WTC11 (cell line): ENCODE measurements at regions not wholly inside any gene's neighbourhood (a gene's known extent, or its start where the extent isn't known, plus 50 kb on each side); places are given as distances from the start of the nearest gene placed in this dataset.

ENCODE experiments used
- ATAC-seq: fragments of 200-7000 bp; cut with Tn5 transposase; 2 replicates; pipeline ENCODE4 v1.10.0; 2021; ENCODE audit warnings: mild to moderate bottlenecking, moderate library complexity
- CTCF ChIA-PET: fragments of 300-600 bp; sonication (Branson Sonifier 250); formaldehyde crosslinking; loops from one replicate; lab custom pipeline; 2021; ENCODE audit warnings: antibody characterized with exemption; lab: Charles Lee
- POLR2A ChIA-PET: fragments of 350-600 bp; sonication (Branson Sonifier 250); formaldehyde crosslinking; loops from one replicate; lab custom pipeline; 2021; ENCODE audit warnings: antibody characterized with exemption; lab: Charles Lee
- DNase-seq: peaks from one replicate; pipeline ENCODE4 v3.0.0; 2021; ENCODE audit warnings: low spot score
- H3K27ac Mint-ChIP-seq: 2 replicates; pipeline ENCODE4 v1.8.0; 2021; ENCODE audit warnings: mixed read lengths
- H3K27me3 Mint-ChIP-seq: 2 replicates; pipeline ENCODE4 v1.8.0; 2021; ENCODE audit warnings: low read depth, mild to moderate bottlenecking, moderate library complexity, mixed read lengths
- H3K36me3 Mint-ChIP-seq: 2 replicates; pipeline ENCODE4 v1.8.0; 2021; ENCODE audit warnings: mixed read lengths
- H3K4me1 Mint-ChIP-seq: 2 replicates; pipeline ENCODE4 v1.8.0; 2022; ENCODE audit warnings: mixed read lengths
- H3K4me3 Mint-ChIP-seq: 2 replicates; pipeline ENCODE4 v1.8.0; 2021; ENCODE audit warnings: mild to moderate bottlenecking, moderate library complexity, mixed read lengths
- H3K9me3 Mint-ChIP-seq: 2 replicates; pipeline ENCODE4 v1.8.0; 2021; ENCODE audit warnings: mixed read lengths
- RORB ChIP-seq: fragments of 250-450 bp; sonication (Bioruptor Pico); IDR thresholded peaks from 2 replicates; pipeline ENCODE4 v1.9.0; 2021; ENCODE audit warnings: mild to moderate bottlenecking
- SP1 ChIP-seq: sonication (generic); formaldehyde crosslinking; conservative IDR thresholded peaks from 2 replicates; pipeline ENCODE4 v1.8.1; 2022; ENCODE audit warnings: missing genetic modification reagents
- TEAD1 ChIP-seq: sonication (generic); formaldehyde crosslinking; IDR thresholded peaks from 2 replicates; pipeline ENCODE4 v1.8.0; 2022; ENCODE audit warnings: mild to moderate bottlenecking, missing genetic modification reagents
- ZBTB21 ChIP-seq: sonication (generic); formaldehyde crosslinking; IDR thresholded peaks from 2 replicates; pipeline ENCODE4 v1.8.1; 2023; ENCODE audit warnings: mild to moderate bottlenecking, missing genetic modification reagents, borderline replicate concordance
- ZNF121 ChIP-seq: sonication (generic); formaldehyde crosslinking; IDR thresholded peaks from 2 replicates; pipeline ENCODE4 v1.8.0; 2023; ENCODE audit warnings: missing genetic modification reagents
- ZNF263 ChIP-seq: sonication (generic); formaldehyde crosslinking; IDR thresholded peaks from 2 replicates; pipeline ENCODE4 v1.8.1; 2022; ENCODE audit warnings: low read depth, mild to moderate bottlenecking, moderate library complexity, missing genetic modification reagents
- ZNF317 ChIP-seq: sonication (generic); formaldehyde crosslinking; IDR thresholded peaks from 2 replicates; pipeline ENCODE4 v1.8.1; 2023; ENCODE audit warnings: low read depth, mild to moderate bottlenecking, moderate library complexity, missing genetic modification reagents, borderline replicate concordance
- ZNF416 ChIP-seq: fragments of 250-450 bp; sonication (Bioruptor Pico); IDR thresholded peaks from 2 replicates; pipeline ENCODE4 v1.9.0; 2021; ENCODE audit warnings: mild to moderate bottlenecking, inconsistent platforms
- TF ChIP-seq, protein P1 (sequence below): sonication (generic); formaldehyde crosslinking; IDR thresholded peaks from 2 replicates; pipeline ENCODE4 v1.8.0; 2023; ENCODE audit warnings: missing genetic modification reagents
- TF ChIP-seq, protein P2 (sequence below): sonication (generic); formaldehyde crosslinking; IDR thresholded peaks from 2 replicates; pipeline ENCODE4 v1.8.1; 2023; ENCODE audit warnings: mild to moderate bottlenecking, missing genetic modification reagents, moderate library complexity
- TF ChIP-seq, protein P3 (sequence below): sonication (generic); formaldehyde crosslinking; IDR thresholded peaks from 2 replicates; pipeline ENCODE4 v1.8.1; 2022; ENCODE audit warnings: mild to moderate bottlenecking, missing genetic modification reagents, moderate library complexity, borderline replicate concordance
- TF ChIP-seq, protein P4 (sequence below): sonication (generic); formaldehyde crosslinking; IDR thresholded peaks from 2 replicates; pipeline ENCODE4 v1.8.1; 2022; ENCODE audit warnings: low read depth, mild to moderate bottlenecking, moderate library complexity, missing genetic modification reagents, borderline replicate concordance
- TF ChIP-seq, protein P5 (sequence below): sonication (generic); formaldehyde crosslinking; IDR thresholded peaks from 2 replicates; pipeline ENCODE4 v1.8.1; 2023; ENCODE audit warnings: mild to moderate bottlenecking, missing genetic modification reagents, borderline replicate concordance
- TF ChIP-seq, protein P6 (sequence below): fragments of 250-450 bp; sonication (Bioruptor Pico); IDR thresholded peaks from 2 replicates; pipeline ENCODE4 v1.9.0; 2021; ENCODE audit warnings: moderate library complexity, mild to moderate bottlenecking, inconsistent platforms, borderline replicate concordance
- TF ChIP-seq, protein P7 (sequence below): sonication (generic); formaldehyde crosslinking; IDR thresholded peaks from 2 replicates; pipeline ENCODE4 v1.8.0; 2022; ENCODE audit warnings: mild to moderate bottlenecking, missing genetic modification reagents
- TF ChIP-seq, protein P8 (sequence below): sonication (generic); formaldehyde crosslinking; IDR thresholded peaks from 2 replicates; pipeline ENCODE4 v1.8.1; 2022; ENCODE audit warnings: missing genetic modification reagents, borderline replicate concordance

DNA sequence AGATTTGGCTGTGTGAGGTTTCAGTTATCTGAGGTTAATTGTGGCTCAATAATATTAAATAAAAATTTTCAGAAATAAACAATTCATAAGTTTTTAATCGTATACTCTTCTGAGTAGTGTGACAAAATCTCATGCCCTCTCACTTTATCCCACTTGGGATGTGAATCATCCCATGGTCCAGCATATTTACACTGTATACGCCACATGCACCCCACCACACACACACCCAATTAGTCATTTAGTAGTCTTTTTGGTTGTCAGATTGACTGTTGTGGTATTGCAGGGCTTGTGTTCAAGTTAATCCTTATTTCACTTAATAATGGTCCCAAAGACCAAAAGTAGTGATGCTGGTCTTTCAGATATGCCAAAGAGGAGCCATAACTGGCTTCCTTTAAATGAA, 66.4 kb upstream of the PCDH9 start:
- no peaks in the 10 kb centered on the region for H3K27me3 Mint-ChIP-seq
- H3K36me3 Mint-ChIP-seq, result no peaks in the 10 kb centered on the region
- no peak overlapping the region for H3K4me3 Mint-ChIP-seq
- POLR2A ChIA-PET, result no interaction called here
- TF ChIP-seq, protein P1, sequence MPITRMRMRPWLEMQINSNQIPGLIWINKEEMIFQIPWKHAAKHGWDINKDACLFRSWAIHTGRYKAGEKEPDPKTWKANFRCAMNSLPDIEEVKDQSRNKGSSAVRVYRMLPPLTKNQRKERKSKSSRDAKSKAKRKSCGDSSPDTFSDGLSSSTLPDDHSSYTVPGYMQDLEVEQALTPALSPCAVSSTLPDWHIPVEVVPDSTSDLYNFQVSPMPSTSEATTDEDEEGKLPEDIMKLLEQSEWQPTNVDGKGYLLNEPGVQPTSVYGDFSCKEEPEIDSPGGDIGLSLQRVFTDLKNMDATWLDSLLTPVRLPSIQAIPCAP (CRISPR knock-in tag), result no peak
- TF ChIP-seq, protein P2, sequence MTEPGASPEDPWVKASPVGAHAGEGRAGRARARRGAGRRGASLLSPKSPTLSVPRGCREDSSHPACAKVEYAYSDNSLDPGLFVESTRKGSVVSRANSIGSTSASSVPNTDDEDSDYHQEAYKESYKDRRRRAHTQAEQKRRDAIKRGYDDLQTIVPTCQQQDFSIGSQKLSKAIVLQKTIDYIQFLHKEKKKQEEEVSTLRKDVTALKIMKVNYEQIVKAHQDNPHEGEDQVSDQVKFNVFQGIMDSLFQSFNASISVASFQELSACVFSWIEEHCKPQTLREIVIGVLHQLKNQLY (CRISPR knock-in tag), result no peak
- TF ChIP-seq TEAD1 (CRISPR knock-in tag) (no peak), ZNF263 (CRISPR knock-in tag) (no peak), ZNF416 (CRISPR knock-in tag) (no peak), ZNF121 (no peak), RORB (CRISPR knock-in tag) (no peak), ZBTB21 (CRISPR knock-in tag) (no peak), ZNF317 (CRISPR knock-in tag) (no peak), SP1 (no peak)
- TF ChIP-seq, protein P3, sequence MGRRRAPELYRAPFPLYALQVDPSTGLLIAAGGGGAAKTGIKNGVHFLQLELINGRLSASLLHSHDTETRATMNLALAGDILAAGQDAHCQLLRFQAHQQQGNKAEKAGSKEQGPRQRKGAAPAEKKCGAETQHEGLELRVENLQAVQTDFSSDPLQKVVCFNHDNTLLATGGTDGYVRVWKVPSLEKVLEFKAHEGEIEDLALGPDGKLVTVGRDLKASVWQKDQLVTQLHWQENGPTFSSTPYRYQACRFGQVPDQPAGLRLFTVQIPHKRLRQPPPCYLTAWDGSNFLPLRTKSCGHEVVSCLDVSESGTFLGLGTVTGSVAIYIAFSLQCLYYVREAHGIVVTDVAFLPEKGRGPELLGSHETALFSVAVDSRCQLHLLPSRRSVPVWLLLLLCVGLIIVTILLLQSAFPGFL (CRISPR knock-in tag), result no peak
- TF ChIP-seq, protein P4, sequence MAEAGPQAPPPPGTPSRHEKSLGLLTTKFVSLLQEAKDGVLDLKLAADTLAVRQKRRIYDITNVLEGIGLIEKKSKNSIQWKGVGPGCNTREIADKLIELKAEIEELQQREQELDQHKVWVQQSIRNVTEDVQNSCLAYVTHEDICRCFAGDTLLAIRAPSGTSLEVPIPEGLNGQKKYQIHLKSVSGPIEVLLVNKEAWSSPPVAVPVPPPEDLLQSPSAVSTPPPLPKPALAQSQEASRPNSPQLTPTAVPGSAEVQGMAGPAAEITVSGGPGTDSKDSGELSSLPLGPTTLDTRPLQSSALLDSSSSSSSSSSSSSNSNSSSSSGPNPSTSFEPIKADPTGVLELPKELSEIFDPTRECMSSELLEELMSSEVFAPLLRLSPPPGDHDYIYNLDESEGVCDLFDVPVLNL (CRISPR knock-in tag), result no peak
- TF ChIP-seq, protein P5, sequence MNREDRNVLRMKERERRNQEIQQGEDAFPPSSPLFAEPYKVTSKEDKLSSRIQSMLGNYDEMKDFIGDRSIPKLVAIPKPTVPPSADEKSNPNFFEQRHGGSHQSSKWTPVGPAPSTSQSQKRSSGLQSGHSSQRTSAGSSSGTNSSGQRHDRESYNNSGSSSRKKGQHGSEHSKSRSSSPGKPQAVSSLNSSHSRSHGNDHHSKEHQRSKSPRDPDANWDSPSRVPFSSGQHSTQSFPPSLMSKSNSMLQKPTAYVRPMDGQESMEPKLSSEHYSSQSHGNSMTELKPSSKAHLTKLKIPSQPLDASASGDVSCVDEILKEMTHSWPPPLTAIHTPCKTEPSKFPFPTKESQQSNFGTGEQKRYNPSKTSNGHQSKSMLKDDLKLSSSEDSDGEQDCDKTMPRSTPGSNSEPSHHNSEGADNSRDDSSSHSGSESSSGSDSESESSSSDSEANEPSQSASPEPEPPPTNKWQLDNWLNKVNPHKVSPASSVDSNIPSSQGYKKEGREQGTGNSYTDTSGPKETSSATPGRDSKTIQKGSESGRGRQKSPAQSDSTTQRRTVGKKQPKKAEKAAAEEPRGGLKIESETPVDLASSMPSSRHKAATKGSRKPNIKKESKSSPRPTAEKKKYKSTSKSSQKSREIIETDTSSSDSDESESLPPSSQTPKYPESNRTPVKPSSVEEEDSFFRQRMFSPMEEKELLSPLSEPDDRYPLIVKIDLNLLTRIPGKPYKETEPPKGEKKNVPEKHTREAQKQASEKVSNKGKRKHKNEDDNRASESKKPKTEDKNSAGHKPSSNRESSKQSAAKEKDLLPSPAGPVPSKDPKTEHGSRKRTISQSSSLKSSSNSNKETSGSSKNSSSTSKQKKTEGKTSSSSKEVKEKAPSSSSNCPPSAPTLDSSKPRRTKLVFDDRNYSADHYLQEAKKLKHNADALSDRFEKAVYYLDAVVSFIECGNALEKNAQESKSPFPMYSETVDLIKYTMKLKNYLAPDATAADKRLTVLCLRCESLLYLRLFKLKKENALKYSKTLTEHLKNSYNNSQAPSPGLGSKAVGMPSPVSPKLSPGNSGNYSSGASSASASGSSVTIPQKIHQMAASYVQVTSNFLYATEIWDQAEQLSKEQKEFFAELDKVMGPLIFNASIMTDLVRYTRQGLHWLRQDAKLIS (CRISPR knock-in tag), result no peak
- TF ChIP-seq, protein P6, sequence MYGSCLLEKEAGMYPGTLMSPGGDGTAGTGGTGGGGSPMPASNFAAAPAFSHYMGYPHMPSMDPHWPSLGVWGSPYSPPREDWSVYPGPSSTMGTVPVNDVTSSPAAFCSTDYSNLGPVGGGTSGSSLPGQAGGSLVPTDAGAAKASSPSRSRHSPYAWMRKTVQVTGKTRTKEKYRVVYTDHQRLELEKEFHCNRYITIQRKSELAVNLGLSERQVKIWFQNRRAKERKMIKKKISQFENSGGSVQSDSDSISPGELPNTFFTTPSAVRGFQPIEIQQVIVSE (CRISPR knock-in tag), result no peak
- TF ChIP-seq, protein P7, sequence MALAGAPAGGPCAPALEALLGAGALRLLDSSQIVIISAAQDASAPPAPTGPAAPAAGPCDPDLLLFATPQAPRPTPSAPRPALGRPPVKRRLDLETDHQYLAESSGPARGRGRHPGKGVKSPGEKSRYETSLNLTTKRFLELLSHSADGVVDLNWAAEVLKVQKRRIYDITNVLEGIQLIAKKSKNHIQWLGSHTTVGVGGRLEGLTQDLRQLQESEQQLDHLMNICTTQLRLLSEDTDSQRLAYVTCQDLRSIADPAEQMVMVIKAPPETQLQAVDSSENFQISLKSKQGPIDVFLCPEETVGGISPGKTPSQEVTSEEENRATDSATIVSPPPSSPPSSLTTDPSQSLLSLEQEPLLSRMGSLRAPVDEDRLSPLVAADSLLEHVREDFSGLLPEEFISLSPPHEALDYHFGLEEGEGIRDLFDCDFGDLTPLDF (CRISPR knock-in tag), result no peak
- TF ChIP-seq, protein P8, sequence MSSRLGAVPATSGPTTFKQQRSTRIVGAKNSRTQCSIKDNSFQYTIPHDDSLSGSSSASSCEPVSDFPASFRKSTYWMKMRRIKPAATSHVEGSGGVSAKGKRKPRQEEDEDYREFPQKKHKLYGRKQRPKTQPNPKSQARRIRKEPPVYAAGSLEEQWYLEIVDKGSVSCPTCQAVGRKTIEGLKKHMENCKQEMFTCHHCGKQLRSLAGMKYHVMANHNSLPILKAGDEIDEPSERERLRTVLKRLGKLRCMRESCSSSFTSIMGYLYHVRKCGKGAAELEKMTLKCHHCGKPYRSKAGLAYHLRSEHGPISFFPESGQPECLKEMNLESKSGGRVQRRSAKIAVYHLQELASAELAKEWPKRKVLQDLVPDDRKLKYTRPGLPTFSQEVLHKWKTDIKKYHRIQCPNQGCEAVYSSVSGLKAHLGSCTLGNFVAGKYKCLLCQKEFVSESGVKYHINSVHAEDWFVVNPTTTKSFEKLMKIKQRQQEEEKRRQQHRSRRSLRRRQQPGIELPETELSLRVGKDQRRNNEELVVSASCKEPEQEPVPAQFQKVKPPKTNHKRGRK, result no peak
- no peaks in the 10 kb centered on the region for H3K4me1 Mint-ChIP-seq
- CTCF ChIA-PET, result no interaction called here
- DNase-seq (no peak), ATAC-seq (no peak)
- H3K27ac Mint-ChIP-seq, result no peak overlapping the region
- no peaks in the 10 kb centered on the region for H3K9me3 Mint-ChIP-seq
